Psoas muscle (tissue), 7 donors: ENCODE measurements at regions not wholly inside any gene's neighbourhood (a gene's known extent, or its start where the extent isn't known, plus 50 kb on each side); places are given as distances from the start of the nearest gene placed in this dataset.

Experiments
- ATAC-seq, 4 donors: fragments of 200-7000 bp; cut with Tn5 transposase; one replicate each; pipeline ENCODE4 v1.9.1; 2020; ENCODE audit warnings: moderate library complexity in 3 of 4, mild to moderate bottlenecking in 2 of 4
- DNase-seq, 2 donors: peaks; one replicate each; pipeline ENCODE4 v3.0.0-alpha.2; 2020
- H3K27ac ChIP-seq: fragments of 200-600 bp; one replicate; pipeline ENCODE4 v1.8.0; 2022
- H3K27me3 ChIP-seq, 3 donors: fragments of 200-600 bp in 1 of 3; one replicate each; pipeline versions ENCODE4 v1.6.1 to v1.8.0; 2013 to 2022; ENCODE audit warnings: low read length in 2 of 3, mild to moderate bottlenecking in 2 of 3, moderate library complexity in 1 of 3; ENCODE audit not compliant: insufficient read depth in 3 of 3
- H3K36me3 ChIP-seq, 2 donors: fragments of 200-600 bp in 1 of 2; one replicate each; pipeline versions ENCODE4 v1.6.1 to v1.8.0; 2013 to 2022; ENCODE audit warnings: low read depth in 1 of 2, mild to moderate bottlenecking in 1 of 2, moderate library complexity in 1 of 2; ENCODE audit not compliant: insufficient read depth in 1 of 2
- H3K4me1 ChIP-seq: fragments of 200-600 bp; one replicate; pipeline ENCODE4 v1.8.0; 2022
- H3K4me3 ChIP-seq: fragments of 200-600 bp; one replicate; pipeline ENCODE4 v1.8.0; 2022; ENCODE audit warnings: mild to moderate bottlenecking
- H3K9me3 ChIP-seq: fragments of 200-600 bp; one replicate; pipeline ENCODE4 v1.8.0; 2022
- CTCF ChIP-seq: fragments of 200-600 bp; IDR thresholded peaks from one replicate; pipeline ENCODE4 v1.8.0; 2022; ENCODE audit warnings: antibody characterized with exemption
- WGBS, 3 donors: extraction: QIAGEN DNeasy Blood & Tissue Kit; methylation state at CpG; one replicate each; pipeline versions ENCODE4 v1.1.6 to v1.1.7; 2013; 5-methylcytosine and 5-hydroxymethylcytosine counted together
- intact Hi-C, 2 donors: fragments of 100-400 bp; cut with DNase I; formaldehyde crosslinking; loops; one replicate each; pipeline versions ENCODE4 v1.11.0 to v1.14.2; 2022
- donor health status: healthy with polysubstance abuse.
- donor health status: DM: no; HTN: no; CAD: no; lungs with moderate emphysema.
- donor health status: Bipolar disorder and iron deficiency.
- donor health status: healthy.
- donor health status: DM: yes; HTN: yes; CAD: no.
- donor health status: DM: no; HTN: no; CAD: no.
- donor health status: DM: yes; HTN: yes; CAD: no.

GRCh38 chr14:42860371-42860770 is 1253.7 kb downstream of the LRFN5 start:
- TF ChIP-seq CTCF, result no peak
- no peak for ATAC-seq
- no peak overlapping the region for H3K27ac ChIP-seq
- H3K27me3 ChIP-seq, result no peaks in the 10 kb centered on the region
- no peak overlapping the region for H3K4me3 ChIP-seq
- H3K4me1 ChIP-seq, result no peaks in the 10 kb centered on the region
- 79 to 87% (median 81%) methylated on average over 1 of the region's 1 CpG for WGBS, 3 donors
- no peak for DNase-seq
- no peaks in the 10 kb centered on the region for H3K36me3 ChIP-seq
- no peaks in the 10 kb centered on the region for H3K9me3 ChIP-seq
- intact Hi-C loops, result no loop called here

- intact Hi-C loops, result no loop called here
- no peaks in the 10 kb centered on the region for H3K36me3 ChIP-seq
- no peak overlapping the region for H3K27ac ChIP-seq
- no peak overlapping the region for H3K4me3 ChIP-seq
- ATAC-seq (no peak), DNase-seq (no peak)
- WGBS, 3 donors, result 44 to 48% (median 45%) methylated on average over 1 of the region's 1 CpG
- H3K9me3 ChIP-seq, result no peaks in the 10 kb centered on the region
- TF ChIP-seq CTCF, result no peak
- no peaks in the 10 kb centered on the region for H3K27me3 ChIP-seq
- no peaks in the 10 kb centered on the region for H3K4me1 ChIP-seq
Measured at GRCh38 chr14:42856106-42856505, 1249.4 kb downstream of the LRFN5 start.

- Histone ChIP-seq H3K27ac (no peak overlapping the region), H3K9me3 (no peaks in the 10 kb centered on the region), H3K4me1 (no peaks in the 10 kb centered on the region), H3K36me3 (no peaks in the 10 kb centered on the region), H3K27me3 (no peaks in the 10 kb centered on the region), H3K4me3 (no peak overlapping the region)
- WGBS, 3 donors, result 3 to 13% (median 3%) methylated on average over 1 of the region's 1 CpG
- TF ChIP-seq CTCF, result no peak
- no peak for DNase-seq
- intact Hi-C loops, result no loop called here
- no peak for ATAC-seq
Measured at GRCh38 chr14:42855085-42855484, 1248.4 kb downstream of the LRFN5 start.

- no peak for ATAC-seq
- Histone ChIP-seq H3K27ac (no peak overlapping the region), H3K4me1 (no peaks in the 10 kb centered on the region), H3K9me3 (no peaks in the 10 kb centered on the region), H3K27me3 (no peaks in the 10 kb centered on the region), H3K4me3 (no peak overlapping the region), H3K36me3 (no peaks in the 10 kb centered on the region)
- TF ChIP-seq CTCF, result no peak
- 61 to 79% (median 65%) methylated on average over 2 of the region's 2 CpGs for WGBS, 3 donors
- intact Hi-C loops, result no loop called here
- no peak for DNase-seq
Measured at GRCh38 chr14:42854061-42854460, 1247.4 kb downstream of the LRFN5 start.

DNA sequence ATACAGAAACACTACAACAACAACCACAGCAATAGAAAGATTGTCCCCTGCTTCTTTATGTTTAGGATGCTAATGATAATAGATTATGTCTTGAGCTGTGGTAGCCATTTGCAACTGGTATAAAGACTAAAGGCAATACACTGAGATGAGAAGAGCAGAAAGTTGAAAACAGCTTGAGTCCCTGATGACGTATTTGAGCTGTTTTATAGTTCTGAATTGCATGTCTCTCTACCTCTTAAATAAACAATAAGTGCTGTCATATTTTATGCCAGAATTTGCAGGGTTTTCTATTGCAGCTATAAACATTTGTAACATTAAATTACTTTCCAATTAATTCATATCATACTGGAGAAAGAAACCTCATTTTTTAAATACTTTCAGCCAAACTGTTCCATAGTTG is 1242.0 kb downstream of the LRFN5 start:
- DNase-seq (no peak), ATAC-seq (no peak)
- Histone ChIP-seq H3K9me3 (no peaks in the 10 kb centered on the region), H3K4me3 (no peak overlapping the region), H3K36me3 (no peaks in the 10 kb centered on the region), H3K4me1 (no peaks in the 10 kb centered on the region), H3K27me3 (no peaks in the 10 kb centered on the region), H3K27ac (no peak overlapping the region)
- 57 to 73% (median 72%) methylated on average over 1 of the region's 1 CpG for WGBS, 3 donors
- TF ChIP-seq CTCF, result no peak
- intact Hi-C loops, result no loop called here
